ENCODE measurements at regions not wholly inside any gene's neighbourhood (a gene's known extent, or its start where the extent isn't known, plus 50 kb on each side); places are given as distances from the start of the nearest gene placed in this dataset.

- TF ChIP-seq CTCF (conservative IDR thresholded peaks at IDR 0.05 in 1 of 2, IDR thresholded peaks at IDR 0.05 in 1 of 2; ENCODE audit: low read depth in 1 of 2, low read length in 2 of 2), result no peak
- TF ChIP-seq EZH2 (IDR thresholded peaks at IDR 0.05; ENCODE audit: low read length, missing control alignments), result no peak
These were observed 457.0 kb downstream of the ADAMTS20 start for GRCh38 chr12:43094886-43095575.

Measured in fibroblast of lung (primary cell).